ENCODE measurements at regions not wholly inside any gene's neighbourhood (a gene's known extent, or its start where the extent isn't known, plus 50 kb on each side); places are given as distances from the start of the nearest gene placed in this dataset.

DNA sequence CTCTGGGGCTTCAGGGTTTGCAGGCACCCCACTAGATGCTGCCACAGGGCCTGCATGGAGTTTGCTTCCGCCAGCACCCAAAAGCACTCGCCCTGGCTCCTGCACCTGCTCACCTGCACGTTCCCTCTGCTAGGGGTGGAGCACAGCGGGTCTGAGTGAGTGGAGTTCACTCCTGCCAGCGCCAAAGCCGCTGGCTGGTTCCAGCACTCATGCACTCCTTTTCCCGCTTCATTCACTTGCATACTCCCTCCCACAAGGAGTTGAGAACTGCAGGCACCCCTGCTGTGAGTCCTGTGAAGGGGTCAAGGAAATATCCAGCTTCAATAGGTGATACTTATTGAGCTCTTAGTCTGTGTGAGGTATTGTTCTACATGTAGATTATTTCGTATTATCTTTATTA is 537.5 kb downstream of the NR2F2 start:
- TF ChIP-seq, protein P1, sequence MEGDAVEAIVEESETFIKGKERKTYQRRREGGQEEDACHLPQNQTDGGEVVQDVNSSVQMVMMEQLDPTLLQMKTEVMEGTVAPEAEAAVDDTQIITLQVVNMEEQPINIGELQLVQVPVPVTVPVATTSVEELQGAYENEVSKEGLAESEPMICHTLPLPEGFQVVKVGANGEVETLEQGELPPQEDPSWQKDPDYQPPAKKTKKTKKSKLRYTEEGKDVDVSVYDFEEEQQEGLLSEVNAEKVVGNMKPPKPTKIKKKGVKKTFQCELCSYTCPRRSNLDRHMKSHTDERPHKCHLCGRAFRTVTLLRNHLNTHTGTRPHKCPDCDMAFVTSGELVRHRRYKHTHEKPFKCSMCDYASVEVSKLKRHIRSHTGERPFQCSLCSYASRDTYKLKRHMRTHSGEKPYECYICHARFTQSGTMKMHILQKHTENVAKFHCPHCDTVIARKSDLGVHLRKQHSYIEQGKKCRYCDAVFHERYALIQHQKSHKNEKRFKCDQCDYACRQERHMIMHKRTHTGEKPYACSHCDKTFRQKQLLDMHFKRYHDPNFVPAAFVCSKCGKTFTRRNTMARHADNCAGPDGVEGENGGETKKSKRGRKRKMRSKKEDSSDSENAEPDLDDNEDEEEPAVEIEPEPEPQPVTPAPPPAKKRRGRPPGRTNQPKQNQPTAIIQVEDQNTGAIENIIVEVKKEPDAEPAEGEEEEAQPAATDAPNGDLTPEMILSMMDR (IDR thresholded peaks at IDR 0.05), result no peak
- TF ChIP-seq EP300 (IDR thresholded peaks at IDR 0.05) (no peak), POLR2A (IDR thresholded peaks at IDR 0.05) (no peak)

Measured in tibial nerve (tissue), 4 donors.